ENCODE measurements at regions not wholly inside any gene's neighbourhood (a gene's known extent, or its start where the extent isn't known, plus 50 kb on each side); places are given as distances from the start of the nearest gene placed in this dataset.

- no peak overlapping the region for H2BK15ac ChIP-seq (ENCODE audit: low read length)
- WGBS, 2 experiments (ENCODE audit: extremely low coverage in 1 of 2, insufficient coverage in 1 of 2, insufficient read length in 1 of 2, insufficient replicate concordance in 2 of 2, low coverage in 1 of 2, low lambda C conversion rate in 2 of 2, missing lambda C conversion rate in 1 of 2): 94% methylated on average over 3 of the region's 3 CpGs; no CpG with 5 or more reads in 1 of the 2 experiments
- TF ChIP-seq CBX8 (IDR thresholded peaks at IDR 0.05; ENCODE audit: borderline replicate concordance, low read depth, low read length): no peak
- no peak for TF ChIP-seq NRF1 (IDR thresholded peaks at IDR 0.05; ENCODE audit: low read depth, low read length)
- no peak overlapping the region for H4K91ac ChIP-seq (replicated peaks; ENCODE audit: insufficient read length, low read length)
- no peak overlapping the region for H3K9ac ChIP-seq (replicated peaks in 1 of 4; ENCODE audit: extremely low read depth in 1 of 4, low read depth in 3 of 4, low read length in 3 of 4)
- no peaks in the 10 kb centered on the region for H4K20me1 ChIP-seq (replicated peaks in 1 of 2; ENCODE audit: control insufficient read depth in 1 of 2, insufficient read depth in 2 of 2, low read length in 2 of 2)
- no peak overlapping the region for H2BK120ac ChIP-seq (replicated peaks; ENCODE audit: low read depth, low read length)
- H4K8ac ChIP-seq (ENCODE audit: extremely low read depth, insufficient read depth, low read length): no peak overlapping the region; the same call in 1 of the 2 replicates
- H2AK5ac ChIP-seq (ENCODE audit: low read depth, low read length): no peak overlapping the region
- no peak overlapping the region for H2BK12ac ChIP-seq (ENCODE audit: low read depth, low read length)
- H3K23ac ChIP-seq (ENCODE audit: insufficient read length): no peak overlapping the region
- no peaks in the 10 kb centered on the region for H3K9me3 ChIP-seq (ENCODE audit: insufficient read depth in 2 of 2, low read depth in 1 of 2, low read length in 1 of 2)
- H3K79me1 ChIP-seq (ENCODE audit: low read depth, low read length): no peaks in the 10 kb centered on the region
- H2BK5ac ChIP-seq (ENCODE audit: low read depth, low read length): no peak overlapping the region
- no peaks in the 10 kb centered on the region for H3K4me1 ChIP-seq (replicated peaks in 1 of 4; ENCODE audit: control insufficient read depth in 3 of 4, insufficient read depth in 4 of 4, low read length in 3 of 4)
- no peak overlapping the region for H3K4me2 ChIP-seq (ENCODE audit: insufficient read depth in 1 of 2, low read depth in 2 of 2, low read length in 2 of 2)
- H3K14ac ChIP-seq (ENCODE audit: insufficient read length): no peak overlapping the region
- DNase-seq (ENCODE audit: low read depth in 1 of 2, low spot score in 2 of 2) (peak in 1 of 2 experiments; percentile 11), FAIRE-seq (no peak)
- no peak overlapping the region for H3K4me3 ChIP-seq (ENCODE audit: extremely low read depth in 1 of 4, insufficient read depth in 2 of 4, low read depth in 3 of 4, low read length in 4 of 4)
- no peak overlapping the region for H3K18ac ChIP-seq (ENCODE audit: extremely low read depth, low read length)
- H3K27ac ChIP-seq (ENCODE audit: low read depth, low read length): no peak overlapping the region
- H3K36me3 ChIP-seq (ENCODE audit: control insufficient read depth in 2 of 4, insufficient read depth in 4 of 4, low read length in 3 of 4): no peaks in the 10 kb centered on the region
- CTCF ChIA-PET (ENCODE audit: partially characterized antibody): interaction anchor here (0.7 kb wide), 1 partner anchor 409 kb away, joined by 3 read pairs; no protein-coding TSS in a partner anchor
- H2AFZ ChIP-seq (ENCODE audit: low read length): no peak overlapping the region
- no peak overlapping the region for H2BK20ac ChIP-seq (ENCODE audit: low read length)
- no peaks in the 10 kb centered on the region for H3K79me2 ChIP-seq (ENCODE audit: control insufficient read depth in 1 of 2, insufficient read depth in 2 of 2, low read length in 2 of 2)
- H4K5ac ChIP-seq (ENCODE audit: insufficient read length, low read depth, low read length): no peak overlapping the region
- POLR2A ChIA-PET (ENCODE audit: partially characterized antibody): no interaction called here
- H3K56ac ChIP-seq (replicated peaks; ENCODE audit: insufficient read length, low read depth, low read length): no peak overlapping the region
- H3K4ac ChIP-seq (replicated peaks; ENCODE audit: insufficient read length, low read depth, low read length): no peak overlapping the region
- no peaks in the 10 kb centered on the region for H3K27me3 ChIP-seq (replicated peaks in 1 of 4; ENCODE audit: control insufficient read depth in 3 of 4, extremely low read depth in 1 of 4, insufficient read depth in 3 of 4, low read length in 3 of 4)
- H3K23me2 ChIP-seq (ENCODE audit: low read depth, low read length): no peaks in the 10 kb centered on the region
Observed at GRCh38 chr10:118926072-118926417, 103.5 kb upstream of the NANOS1 start.

Data from H1 (cell line).